PC-3 (cell line): ENCODE measurements at regions not wholly inside any gene's neighbourhood (a gene's known extent, or its start where the extent isn't known, plus 50 kb on each side); places are given as distances from the start of the nearest gene placed in this dataset.

Experiments
- ATAC-seq: fragments of 200-7000 bp; cut with Tn5 transposase; 2 replicates; pipeline ENCODE4 v1.9.1; 2020; ENCODE audit warnings: mild to moderate bottlenecking, moderate library complexity
- BruUV-seq: library from RNA; stranded (reverse); fragments of 400-500 nt; replicated peaks from 2 replicates; lab custom pipeline; 2021; lab: Mats Ljungman, UMichigan
- CTCF ChIA-PET: fragments of 300-600 bp; sonication (Branson Sonifier 250); formaldehyde crosslinking; loops from one replicate; lab custom pipeline; 2022; ENCODE audit warnings: antibody characterized with exemption; lab: Charles Lee
- POLR2A ChIA-PET: fragments of 300-600 bp; sonication (Branson Sonifier 250); formaldehyde crosslinking; loops from one replicate; lab custom pipeline; 2022; ENCODE audit warnings: antibody characterized with exemption; ENCODE audit not compliant: unreplicated experiment; lab: Charles Lee
- DNase-seq: peaks from one replicate; pipeline ENCODE4 v3.0.0-alpha.2; 2015
- H2AFZ ChIP-seq: fragments of 300-600 bp; sonication (generic); 2 replicates; pipeline ENCODE4 v1.6.0; 2016; ENCODE audit warnings: antibody characterized with exemption, low read length
- H3F3A ChIP-seq: fragments of 300-600 bp; sonication (generic); one replicate; pipeline ENCODE4 v1.6.0; 2017; ENCODE audit warnings: antibody characterized with exemption, low read length, control low read depth, mild to moderate bottlenecking; ENCODE audit not compliant: unreplicated experiment
- H3K27ac ChIP-seq: fragments of 300-600 bp; sonication (generic); 2 replicates; pipeline ENCODE4 v1.5.1; 2016; ENCODE audit warnings: mild to moderate bottlenecking, low read length
- H3K27me3 ChIP-seq: fragments of 300-600 bp; sonication (generic); 2 replicates; pipeline ENCODE4 v1.6.1; 2016; ENCODE audit warnings: low read length, mixed read lengths
- H3K36me3 ChIP-seq: fragments of 300-600 bp; sonication (generic); 2 replicates; pipeline ENCODE4 v1.6.1; 2016; ENCODE audit warnings: low read depth, mixed run types, low read length, mixed read lengths
- H3K4me1 ChIP-seq: fragments of 300-600 bp; sonication (generic); 2 replicates; pipeline ENCODE4 v1.5.1; 2016; ENCODE audit warnings: low read length; ENCODE audit not compliant: insufficient read depth
- H3K4me2 ChIP-seq: fragments of 300-600 bp; sonication (generic); 2 replicates; pipeline ENCODE4 v1.6.0; 2016; ENCODE audit warnings: low read length
- H3K4me3 ChIP-seq: fragments of 300-600 bp; sonication (generic); 2 replicates; pipeline ENCODE4 v1.5.1; 2016; ENCODE audit warnings: mild to moderate bottlenecking, low read length, mixed read lengths
- H3K79me2 ChIP-seq: fragments of 300-600 bp; sonication (generic); 2 replicates; pipeline ENCODE4 v1.6.1; 2017; ENCODE audit warnings: low read length, mixed read lengths
- H3K9ac ChIP-seq: fragments of 300-600 bp; sonication (generic); 2 replicates; pipeline ENCODE4 v1.6.0; 2016; ENCODE audit warnings: mild to moderate bottlenecking, low read length
- H3K9me2 ChIP-seq: fragments of 300-600 bp; sonication (generic); replicated peaks from 2 replicates; pipeline ENCODE4 v1.6.1; 2016; ENCODE audit warnings: mixed run types, low read length, mixed read lengths
- H3K9me3 ChIP-seq: fragments of 300-600 bp; sonication (generic); 2 replicates; pipeline ENCODE4 v1.6.1; 2016; ENCODE audit warnings: low read length, mixed read lengths
- H4K20me1 ChIP-seq: fragments of 300-600 bp; sonication (generic); 2 replicates; pipeline ENCODE4 v1.6.1; 2016; ENCODE audit warnings: low read length, mixed read lengths
- EZH2 ChIP-seq: fragments of 300-600 bp; sonication (generic); IDR thresholded peaks from one replicate; pipeline ENCODE4 v1.6.1; 2017; ENCODE audit warnings: antibody characterized with exemption, mild to moderate bottlenecking, low read length; ENCODE audit not compliant: unreplicated experiment
- EZH2phosphoT487 ChIP-seq: fragments of 300-600 bp; sonication (generic); IDR thresholded peaks from 2 replicates; pipeline ENCODE4 v1.6.1; 2018; ENCODE audit warnings: mild to moderate bottlenecking, antibody characterized with exemption, low read length, borderline replicate concordance
- intact Hi-C: fragments of 100-400 bp; cut with micrococcal nuclease; formaldehyde crosslinking; loops from 2 replicates; pipeline ENCODE4 v1.9.0; 2023
- TF ChIP-seq, protein P1 (sequence below): fragments of 300-600 bp; sonication (generic); conservative IDR thresholded peaks from 2 replicates; pipeline ENCODE4 v1.5.1; 2017; ENCODE audit warnings: antibody characterized with exemption, low read depth, mild to moderate bottlenecking, low read length

DNA sequence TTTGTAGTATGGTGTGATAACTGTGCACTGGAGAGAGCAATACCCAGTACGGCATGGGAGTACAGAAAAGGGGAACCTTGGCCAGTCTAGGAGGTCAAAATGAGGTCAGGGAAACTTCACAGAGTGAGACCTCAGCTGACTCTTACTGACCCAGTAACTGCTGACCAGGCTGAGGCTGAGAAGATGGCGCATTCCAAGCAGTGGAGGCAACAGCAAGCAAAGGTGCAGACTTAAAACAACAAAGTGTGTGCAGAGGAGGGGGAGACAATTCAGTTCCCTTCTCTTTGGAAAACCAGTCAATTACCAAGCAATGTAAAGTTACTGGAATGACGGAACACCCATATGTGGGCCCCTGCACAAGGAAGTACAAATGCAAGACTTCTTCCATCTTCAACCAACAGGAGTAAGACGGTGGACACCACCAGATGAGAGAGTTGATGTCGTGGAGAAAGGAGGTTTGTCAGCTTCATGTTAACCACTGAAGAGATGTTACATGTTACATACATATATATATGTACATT lies 54.6 kb upstream of the PRDX6 start:
- intact Hi-C loops: loop anchor here (5.0 kb wide), 3 partner anchors 650 to 1320 kb away; no protein-coding TSS in a partner anchor
- DNase-seq: no peak
- no peak for TF ChIP-seq EZH2phosphoT487
- POLR2A ChIA-PET: interaction anchor here (0.5 kb wide), 1 partner anchor 54 kb away, joined by 4 read pairs; no protein-coding TSS in a partner anchor
- no peaks in the 10 kb centered on the region for H3K79me2 ChIP-seq
- BruUV-seq: no TSS peak
- no peak for ATAC-seq
- CTCF ChIA-PET: no interaction called here
- H3K9ac ChIP-seq: no peak overlapping the region
- H4K20me1 ChIP-seq: no peaks in the 10 kb centered on the region
- H3K27ac ChIP-seq: no peak overlapping the region
- no peaks in the 10 kb centered on the region for H3K36me3 ChIP-seq
- H3F3A ChIP-seq: peaks cover 14% of the 10 kb centered on the region
- no peak overlapping the region for H3K4me3 ChIP-seq
- no peaks in the 10 kb centered on the region for H3K9me2 ChIP-seq
- no peak overlapping the region for H2AFZ ChIP-seq
- no peak overlapping the region for H3K4me2 ChIP-seq
- H3K4me1 ChIP-seq: peaks cover 63% of the 10 kb centered on the region
- no peaks in the 10 kb centered on the region for H3K27me3 ChIP-seq
- H3K9me3 ChIP-seq: no peaks in the 10 kb centered on the region

DNA sequence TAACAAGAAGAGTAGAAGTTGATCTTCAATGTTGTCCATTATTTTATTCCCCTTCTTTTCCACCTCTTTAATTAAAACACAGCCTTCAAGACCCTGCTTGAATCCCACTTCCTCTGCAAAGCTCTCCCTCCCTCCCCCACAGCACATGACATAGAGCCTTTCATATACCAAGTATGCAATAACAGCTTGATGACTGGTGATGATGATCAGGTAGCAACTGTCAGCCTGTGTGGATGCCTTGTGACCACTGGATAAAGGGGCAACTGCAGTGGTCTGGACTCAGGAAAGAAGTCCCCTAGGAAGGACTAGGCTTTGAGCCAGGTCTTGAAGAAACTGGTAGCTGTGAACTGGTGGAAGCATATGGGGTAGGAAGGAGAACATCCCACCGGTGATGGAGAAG lies 53.8 kb upstream of the PRDX6 start:
- Histone ChIP-seq H3K27ac (no peak overlapping the region), H3K79me2 (no peaks in the 10 kb centered on the region), H3K9me2 (no peaks in the 10 kb centered on the region), H3K9me3 (no peaks in the 10 kb centered on the region), H2AFZ (no peak overlapping the region), H4K20me1 (no peaks in the 10 kb centered on the region), H3K4me1 (peaks cover 70% of the 10 kb centered on the region), H3K9ac (no peak overlapping the region), H3F3A (peaks cover 14% of the 10 kb centered on the region), H3K4me3 (no peak overlapping the region), H3K36me3 (no peaks in the 10 kb centered on the region), H3K4me2 (no peak overlapping the region), H3K27me3 (no peaks in the 10 kb centered on the region)
- BruUV-seq: no TSS peak
- ChIA-PET POLR2A (interaction anchor here (0.5 kb wide), 1 partner anchor 53 kb away, joined by 4 read pairs; no protein-coding TSS in a partner anchor), CTCF (interaction anchor here (1.0 kb wide), 1 partner anchor 678 kb away, joined by 4 read pairs; no protein-coding TSS in a partner anchor)
- intact Hi-C loops: loop anchor here (5.0 kb wide), 3 partner anchors 649 to 1319 kb away; no protein-coding TSS in a partner anchor
- DNase-seq: no peak
- no peak for TF ChIP-seq EZH2
- TF ChIP-seq EZH2phosphoT487: no peak
- TF ChIP-seq, protein P1, sequence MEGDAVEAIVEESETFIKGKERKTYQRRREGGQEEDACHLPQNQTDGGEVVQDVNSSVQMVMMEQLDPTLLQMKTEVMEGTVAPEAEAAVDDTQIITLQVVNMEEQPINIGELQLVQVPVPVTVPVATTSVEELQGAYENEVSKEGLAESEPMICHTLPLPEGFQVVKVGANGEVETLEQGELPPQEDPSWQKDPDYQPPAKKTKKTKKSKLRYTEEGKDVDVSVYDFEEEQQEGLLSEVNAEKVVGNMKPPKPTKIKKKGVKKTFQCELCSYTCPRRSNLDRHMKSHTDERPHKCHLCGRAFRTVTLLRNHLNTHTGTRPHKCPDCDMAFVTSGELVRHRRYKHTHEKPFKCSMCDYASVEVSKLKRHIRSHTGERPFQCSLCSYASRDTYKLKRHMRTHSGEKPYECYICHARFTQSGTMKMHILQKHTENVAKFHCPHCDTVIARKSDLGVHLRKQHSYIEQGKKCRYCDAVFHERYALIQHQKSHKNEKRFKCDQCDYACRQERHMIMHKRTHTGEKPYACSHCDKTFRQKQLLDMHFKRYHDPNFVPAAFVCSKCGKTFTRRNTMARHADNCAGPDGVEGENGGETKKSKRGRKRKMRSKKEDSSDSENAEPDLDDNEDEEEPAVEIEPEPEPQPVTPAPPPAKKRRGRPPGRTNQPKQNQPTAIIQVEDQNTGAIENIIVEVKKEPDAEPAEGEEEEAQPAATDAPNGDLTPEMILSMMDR: no peak
- ATAC-seq: no peak

DNA sequence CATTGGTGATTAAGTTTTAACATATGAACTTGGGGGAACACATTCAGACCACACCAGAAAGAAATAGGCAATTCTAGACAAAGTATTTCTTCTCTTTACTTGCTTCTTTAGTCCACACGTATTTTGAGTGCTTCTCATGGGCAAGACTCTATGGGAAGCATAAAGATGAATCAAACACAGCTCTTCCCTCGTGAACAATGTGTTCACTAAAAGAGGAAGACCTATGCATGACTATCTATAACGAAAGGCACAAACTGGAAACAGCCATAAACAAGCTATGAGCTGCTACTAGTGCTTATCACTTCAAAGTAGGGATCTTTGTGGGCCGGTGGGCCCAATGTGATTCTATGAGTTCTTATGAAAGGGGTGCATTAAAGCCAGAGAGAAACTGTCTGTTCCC lies 53.0 kb upstream of the PRDX6 start:
- Histone ChIP-seq H3K4me3 (no peak overlapping the region), H3K27me3 (no peaks in the 10 kb centered on the region), H3K79me2 (no peaks in the 10 kb centered on the region), H3K9me2 (no peaks in the 10 kb centered on the region), H3K9me3 (no peaks in the 10 kb centered on the region), H3K4me2 (peak overlapping the region; percentile 55), H3F3A (peaks cover 14% of the 10 kb centered on the region), H4K20me1 (no peaks in the 10 kb centered on the region), H3K27ac (peak overlapping the region; percentile 76), H3K4me1 (peaks cover 77% of the 10 kb centered on the region), H3K36me3 (no peaks in the 10 kb centered on the region), H3K9ac (peak overlapping the region; percentile 2), H2AFZ (no peak overlapping the region)
- ChIA-PET POLR2A (interaction anchor here (0.6 to 1.6 kb wide), 2 partner anchors 83 to 94 kb away, joined by 3 to 8 read pairs; no protein-coding TSS in a partner anchor), CTCF (interaction anchor here (1.0 kb wide), 1 partner anchor 679 kb away, joined by 4 read pairs; no protein-coding TSS in a partner anchor)
- intact Hi-C loops: loop anchor here (5.0 kb wide), 3 partner anchors 648 to 1318 kb away; no protein-coding TSS in a partner anchor
- TF ChIP-seq, protein P1: no peak
- TF ChIP-seq EZH2phosphoT487: no peak
- TF ChIP-seq EZH2: no peak
- BruUV-seq: no TSS peak
- no peak for DNase-seq
- no peak for ATAC-seq
